IMR-90 (cell line): ENCODE measurements at regions not wholly inside any gene's neighbourhood (a gene's known extent, or its start where the extent isn't known, plus 50 kb on each side); places are given as distances from the start of the nearest gene placed in this dataset.

ENCODE experiments used
- ATAC-seq: fragments of 200-7000 bp; cut with Tn5 transposase; 2 replicates; pipeline ENCODE4 v1.9.1; 2020; ENCODE audit warnings: low read depth, mild to moderate bottlenecking, moderate library complexity
- BruUV-seq: library from RNA; stranded (reverse); fragments of 400-500 nt; replicated peaks from 2 replicates; lab custom pipeline; 2021; lab: Mats Ljungman, UMichigan
- CTCF ChIA-PET: fragments of 300-600 bp; formaldehyde crosslinking; extraction: SDS; loops from one replicate; lab custom pipeline; 2021; ENCODE audit warnings: antibody characterized with exemption; lab: Yijun Ruan, JAX
- POLR2A ChIA-PET: fragments of 300-600 bp; sonication (Branson Sonifier 250); formaldehyde crosslinking; loops from one replicate; lab custom pipeline; 2022; ENCODE audit warnings: antibody characterized with exemption; ENCODE audit not compliant: unreplicated experiment; lab: Charles Lee
- DNase-seq: peaks from one replicate; pipeline ENCODE4 v3.0.0; 2013
- H2AFZ ChIP-seq: replicated peaks from 2 replicates; pipeline ENCODE3; 2013; ENCODE audit warnings: low read length, mild to moderate bottlenecking; ENCODE audit not compliant: poor library complexity
- H2AK5ac ChIP-seq: 2 replicates; pipeline ENCODE4 v1.6.1; 2013; ENCODE audit warnings: low read depth, low read length, inconsistent platforms
- H2AK9ac ChIP-seq: replicated peaks from 2 replicates; pipeline ENCODE3; 2013; ENCODE audit warnings: mild to moderate bottlenecking, low read depth, low read length, moderate library complexity; ENCODE audit not compliant: poor library complexity
- H2BK120ac ChIP-seq: 2 replicates; pipeline ENCODE4 v1.6.1; 2013; ENCODE audit warnings: low read depth, low read length, inconsistent platforms
- H2BK15ac ChIP-seq: 3 replicates; pipeline ENCODE4 v1.6.1; 2013; ENCODE audit warnings: low read depth, low read length, inconsistent platforms
- H2BK20ac ChIP-seq: 2 replicates; pipeline ENCODE4 v1.6.1; 2013; ENCODE audit warnings: low read depth, mild to moderate bottlenecking, inconsistent platforms, low read length, moderate library complexity
- H2BK5ac ChIP-seq: 2 replicates; pipeline ENCODE4 v1.6.1; 2013; ENCODE audit warnings: mild to moderate bottlenecking, low read depth, low read length, inconsistent platforms; ENCODE audit not compliant: poor library complexity, severe bottlenecking
- H3K14ac ChIP-seq: replicated peaks from 2 replicates; pipeline ENCODE4 v1.6.1; 2013; ENCODE audit warnings: low read depth, low read length, inconsistent platforms
- H3K18ac ChIP-seq: 2 replicates; pipeline ENCODE4 v1.6.1; 2013; ENCODE audit warnings: low read depth, low read length, control low read depth
- H3K23ac ChIP-seq: 2 replicates; pipeline ENCODE4 v1.6.1; 2013; ENCODE audit warnings: low read depth, low read length, inconsistent platforms
- H3K27ac ChIP-seq: 2 replicates; pipeline ENCODE4 v1.5.1; 2013; ENCODE audit warnings: mild to moderate bottlenecking, control low read depth, low read length; ENCODE audit not compliant: insufficient read depth
- H3K27me3 ChIP-seq: 2 replicates; pipeline ENCODE4 v1.6.1; 2013; ENCODE audit warnings: low read length; ENCODE audit not compliant: control insufficient read depth, insufficient read depth
- H3K36me3 ChIP-seq: 2 replicates; pipeline ENCODE4 v1.6.1; 2013; ENCODE audit warnings: low read length, mixed read lengths; ENCODE audit not compliant: control insufficient read depth, insufficient read depth
- H3K4ac ChIP-seq: 2 replicates; pipeline ENCODE4 v1.6.1; 2013; ENCODE audit warnings: low read depth, low read length, inconsistent platforms
- H3K4me1 ChIP-seq: 2 replicates; pipeline ENCODE4 v1.6.1; 2013; ENCODE audit warnings: low read length, mixed read lengths; ENCODE audit not compliant: control insufficient read depth, insufficient read depth
- H3K4me2 ChIP-seq: 2 replicates; pipeline ENCODE4 v1.6.1; 2013; ENCODE audit warnings: low read depth, mild to moderate bottlenecking, control low read depth, low read length, moderate library complexity
- H3K4me3 ChIP-seq: 2 replicates; pipeline ENCODE4 v1.5.1; 2013; ENCODE audit warnings: low read depth, mild to moderate bottlenecking, control low read depth, low read length, moderate library complexity; ENCODE audit not compliant: insufficient read depth
- H3K56ac ChIP-seq: 2 replicates; pipeline ENCODE4 v1.6.1; 2013; ENCODE audit warnings: low read length, inconsistent platforms; ENCODE audit not compliant: insufficient read depth; ENCODE audit errors: extremely low read depth
- H3K79me1 ChIP-seq, 2 experiments: 2 replicates each; pipeline ENCODE4 v1.6.1; 2013; ENCODE audit warnings: low read length in 2 of 2, inconsistent platforms in 1 of 2, low read depth in 1 of 2
- H3K9ac ChIP-seq: 2 replicates; pipeline ENCODE4 v1.6.1; 2013; ENCODE audit warnings: low read depth, low read length, control low read depth
- H3K9me1 ChIP-seq: 2 replicates; pipeline ENCODE4 v1.6.1; 2013; ENCODE audit warnings: low read length, inconsistent platforms; ENCODE audit not compliant: insufficient read depth
- H3K9me3 ChIP-seq: 2 replicates; pipeline ENCODE4 v1.6.1; 2013; ENCODE audit warnings: low read length; ENCODE audit not compliant: control insufficient read depth, insufficient read depth
- H4K20me1 ChIP-seq: 2 replicates; pipeline ENCODE4 v1.6.1; 2013; ENCODE audit warnings: low read length, inconsistent platforms; ENCODE audit not compliant: insufficient read depth
- H4K5ac ChIP-seq: 2 replicates; pipeline ENCODE4 v1.6.1; 2013; ENCODE audit warnings: mild to moderate bottlenecking, low read depth, low read length, control low read depth
- H4K8ac ChIP-seq, 2 experiments: 2 replicates each; pipeline ENCODE4 v1.6.1; 2013; ENCODE audit warnings: low read depth in 2 of 2, low read length in 2 of 2, control low read depth in 1 of 2, inconsistent platforms in 1 of 2
- H4K91ac ChIP-seq: 2 replicates; pipeline ENCODE4 v1.6.1; 2013; ENCODE audit warnings: low read depth, low read length, inconsistent platforms; ENCODE audit not compliant: insufficient read depth
- BHLHE40 ChIP-seq: fragments of 150-350 bp; IDR thresholded peaks from 2 replicates; pipeline ENCODE4 v1.6.1; 2016; ENCODE audit warnings: mild to moderate bottlenecking, low read depth, low read length
- SMC3 ChIP-seq: fragments of 150-350 bp; IDR thresholded peaks from 2 replicates; pipeline ENCODE4 v1.6.1; 2016; ENCODE audit warnings: low read depth, mild to moderate bottlenecking, antibody characterized with exemption, low read length, moderate library complexity
- dilution Hi-C: fragments of 300-500 bp; cut with HindIII; formaldehyde crosslinking; loops from one replicate; pipeline ENCODE4 v1.14.3; 2018; ENCODE audit warnings: low sequenced_read_pairs; ENCODE audit not compliant: unreplicated experiment
- in situ Hi-C: fragments of 300-500 bp; cut with MboI; formaldehyde crosslinking; loops from 3 replicates; pipeline ENCODE4 v1.14.3; 2019; ENCODE audit warnings: low sequenced_read_pairs, inconsistent platforms, mixed read lengths
- intact Hi-C: fragments of 100-400 bp; cut with micrococcal nuclease; formaldehyde crosslinking; loops from 2 replicates; pipeline ENCODE4 v1.10.0; 2022

GRCh38 chr2:14284244-14284643 is 348.3 kb upstream of the LRATD1 start:
- H3K56ac ChIP-seq: no peak overlapping the region
- DNase-seq (no peak), ATAC-seq (no peak)
- H3K23ac ChIP-seq: no peak overlapping the region
- no peak overlapping the region for H2BK15ac ChIP-seq
- no peak overlapping the region for H3K14ac ChIP-seq
- H2AK9ac ChIP-seq: no peak overlapping the region
- H3K27me3 ChIP-seq: no peaks in the 10 kb centered on the region
- no peak overlapping the region for H2AK5ac ChIP-seq
- dilution Hi-C loops: no loop called here
- H3K36me3 ChIP-seq: no peaks in the 10 kb centered on the region
- no peaks in the 10 kb centered on the region for H3K4me1 ChIP-seq
- no peak overlapping the region for H3K4me3 ChIP-seq
- BruUV-seq: no TSS peak
- H2AFZ ChIP-seq: no peak overlapping the region
- H3K4ac ChIP-seq: no peak overlapping the region
- H3K9me1 ChIP-seq: no peaks in the 10 kb centered on the region
- no peaks in the 10 kb centered on the region for H3K79me1 ChIP-seq
- H2BK5ac ChIP-seq: no peak overlapping the region
- no peak overlapping the region for H3K9ac ChIP-seq
- no peak overlapping the region for H2BK120ac ChIP-seq
- H4K5ac ChIP-seq: no peak overlapping the region
- CTCF ChIA-PET: no interaction called here
- H4K8ac ChIP-seq: no peak overlapping the region
- no peak overlapping the region for H3K4me2 ChIP-seq
- H2BK20ac ChIP-seq: no peak overlapping the region
- no peaks in the 10 kb centered on the region for H4K20me1 ChIP-seq
- H3K18ac ChIP-seq: no peak overlapping the region
- H3K9me3 ChIP-seq: peaks cover 4% of the 10 kb centered on the region
- TF ChIP-seq BHLHE40 (no peak), SMC3 (no peak)
- intact Hi-C loops: no loop called here
- no peak overlapping the region for H3K27ac ChIP-seq
- POLR2A ChIA-PET: no interaction called here
- no peak overlapping the region for H4K91ac ChIP-seq
- in situ Hi-C loops: no loop called here
